ENCODE measurements at regions not wholly inside any gene's neighbourhood (a gene's known extent, or its start where the extent isn't known, plus 50 kb on each side); places are given as distances from the start of the nearest gene placed in this dataset.

DNA sequence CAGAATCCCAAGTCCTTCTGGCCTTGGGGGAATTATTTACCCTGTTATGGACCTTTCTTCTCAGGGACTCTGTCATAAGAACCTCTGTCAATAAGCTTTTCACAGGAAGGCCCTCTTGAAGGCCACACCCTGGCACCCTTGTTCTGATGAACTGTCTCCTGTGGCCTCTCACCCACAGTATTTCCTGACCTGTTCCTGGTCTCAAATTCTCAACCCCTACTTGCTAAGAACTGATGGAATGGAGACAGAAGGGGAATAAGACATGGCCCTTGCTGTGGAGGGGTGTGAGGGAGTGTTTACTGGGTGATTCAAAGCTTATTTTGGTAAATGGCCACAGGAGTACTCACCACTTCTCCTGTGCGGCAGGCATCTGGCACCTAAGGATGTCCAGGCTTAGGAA, 1082.9 kb downstream of the BCL11B start:
- H3K27ac ChIP-seq = no peak overlapping the region
- TF ChIP-seq, protein P1, sequence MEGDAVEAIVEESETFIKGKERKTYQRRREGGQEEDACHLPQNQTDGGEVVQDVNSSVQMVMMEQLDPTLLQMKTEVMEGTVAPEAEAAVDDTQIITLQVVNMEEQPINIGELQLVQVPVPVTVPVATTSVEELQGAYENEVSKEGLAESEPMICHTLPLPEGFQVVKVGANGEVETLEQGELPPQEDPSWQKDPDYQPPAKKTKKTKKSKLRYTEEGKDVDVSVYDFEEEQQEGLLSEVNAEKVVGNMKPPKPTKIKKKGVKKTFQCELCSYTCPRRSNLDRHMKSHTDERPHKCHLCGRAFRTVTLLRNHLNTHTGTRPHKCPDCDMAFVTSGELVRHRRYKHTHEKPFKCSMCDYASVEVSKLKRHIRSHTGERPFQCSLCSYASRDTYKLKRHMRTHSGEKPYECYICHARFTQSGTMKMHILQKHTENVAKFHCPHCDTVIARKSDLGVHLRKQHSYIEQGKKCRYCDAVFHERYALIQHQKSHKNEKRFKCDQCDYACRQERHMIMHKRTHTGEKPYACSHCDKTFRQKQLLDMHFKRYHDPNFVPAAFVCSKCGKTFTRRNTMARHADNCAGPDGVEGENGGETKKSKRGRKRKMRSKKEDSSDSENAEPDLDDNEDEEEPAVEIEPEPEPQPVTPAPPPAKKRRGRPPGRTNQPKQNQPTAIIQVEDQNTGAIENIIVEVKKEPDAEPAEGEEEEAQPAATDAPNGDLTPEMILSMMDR (conservative IDR thresholded peaks at IDR 0.05) = no peak

DNA sequence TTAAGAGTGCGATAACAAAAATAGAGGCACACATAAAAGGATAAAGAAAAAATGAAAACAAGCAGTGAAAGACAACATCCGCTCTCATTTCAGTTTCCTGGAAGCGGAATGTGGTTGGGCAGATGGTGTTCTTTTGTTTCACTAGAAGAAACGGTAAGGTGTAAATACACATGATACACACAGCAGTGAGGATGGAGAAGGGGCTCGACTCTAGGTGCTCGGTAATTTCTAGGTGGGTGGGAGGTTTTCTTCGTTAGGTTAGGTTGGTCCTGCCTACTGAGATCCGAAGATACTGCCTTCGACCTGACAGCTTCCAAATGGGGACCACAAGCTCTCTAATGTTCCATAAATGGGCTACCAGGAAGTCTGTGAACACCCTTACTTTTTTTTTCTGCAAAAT, 1082.5 kb downstream of the BCL11B start:
- TF ChIP-seq, protein P1 (conservative IDR thresholded peaks at IDR 0.05) = no peak
- H3K27ac ChIP-seq = no peak overlapping the region

DNA sequence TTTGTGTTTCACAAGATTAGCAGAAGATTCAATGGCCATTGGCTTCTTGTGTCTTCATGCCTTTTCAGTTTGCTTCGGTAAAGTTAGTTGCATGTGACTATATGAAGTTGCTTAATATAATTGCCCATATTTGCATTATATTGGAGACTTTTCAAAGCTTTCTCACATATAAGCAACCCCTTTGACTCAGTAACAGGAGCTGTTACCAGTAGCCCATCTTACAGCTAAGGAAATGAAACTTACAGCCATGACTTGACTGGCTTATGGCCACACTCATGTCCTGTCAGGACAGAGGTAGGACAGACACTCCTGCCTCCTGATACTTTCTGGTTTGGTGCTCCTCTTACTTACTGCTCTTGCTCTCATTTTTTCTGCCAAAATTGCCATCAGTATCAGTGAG, 1082.1 kb downstream of the BCL11B start:
- H3K27ac ChIP-seq = no peak overlapping the region
- TF ChIP-seq, protein P1 (conservative IDR thresholded peaks at IDR 0.05) = no peak

DNA sequence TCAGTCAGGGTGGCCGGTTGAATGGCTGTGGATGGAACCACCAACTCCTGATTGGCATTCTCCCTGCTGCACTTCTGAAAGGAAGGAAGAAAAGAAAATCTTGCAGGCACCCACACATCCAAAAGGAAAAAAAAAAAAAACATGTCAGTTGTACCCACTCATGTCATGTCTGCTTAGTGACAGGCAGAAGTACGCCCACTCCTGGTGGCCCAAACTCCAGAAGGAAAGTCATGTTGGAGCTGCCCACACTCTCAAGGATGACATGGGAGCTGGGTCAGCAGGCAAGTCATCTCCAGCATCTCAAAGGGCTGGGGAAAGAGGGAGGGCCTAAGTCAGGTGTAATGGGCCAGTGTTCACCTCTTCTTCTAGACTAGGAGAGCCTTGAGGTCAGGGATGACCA, 1079.1 kb downstream of the BCL11B start:
- no peak overlapping the region for H3K27ac ChIP-seq
- TF ChIP-seq, protein P1 (conservative IDR thresholded peaks at IDR 0.05) = no peak

DNA sequence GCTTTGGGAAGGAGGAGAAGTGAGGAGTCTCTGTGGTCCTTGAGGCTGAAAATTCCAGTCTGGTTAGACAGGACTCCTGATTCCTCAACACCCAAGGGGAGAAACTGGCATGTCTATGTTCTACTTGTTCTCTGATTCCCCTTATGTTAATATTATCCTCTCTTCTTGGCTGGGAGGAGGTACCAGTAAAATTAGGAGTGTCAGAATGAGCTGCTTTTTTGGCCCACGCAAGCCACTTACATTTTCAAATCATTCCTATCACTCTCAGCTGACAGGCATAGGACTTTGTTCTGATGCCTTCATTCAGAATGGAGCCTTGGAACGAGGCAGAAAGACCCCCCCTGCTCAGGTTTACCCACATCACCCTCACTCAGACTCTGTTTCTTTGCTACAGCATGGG, 1077.2 kb downstream of the BCL11B start:
- no peak overlapping the region for H3K27ac ChIP-seq
- TF ChIP-seq, protein P1 (conservative IDR thresholded peaks at IDR 0.05) = no peak

DNA sequence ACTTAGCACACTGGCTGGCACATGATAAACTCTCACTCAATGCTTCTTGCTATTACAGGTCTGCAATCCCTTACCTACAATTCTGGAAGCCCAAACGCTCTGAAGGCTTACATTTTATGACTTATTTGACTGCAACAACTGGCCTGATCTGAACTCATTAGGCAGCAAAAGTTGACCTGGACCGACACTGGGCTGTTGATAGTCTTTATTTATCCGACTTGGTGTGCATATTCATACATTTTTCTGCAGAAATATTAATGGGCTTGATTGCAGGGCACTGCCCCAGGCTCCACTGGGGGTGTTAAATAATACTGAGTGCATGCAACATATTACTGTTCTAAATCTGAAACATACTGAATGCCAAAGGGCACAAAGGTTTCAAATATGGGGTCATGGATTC, 1076.7 kb downstream of the BCL11B start:
- TF ChIP-seq, protein P1 (conservative IDR thresholded peaks at IDR 0.05) = no peak
- H3K27ac ChIP-seq = no peak overlapping the region

DNA sequence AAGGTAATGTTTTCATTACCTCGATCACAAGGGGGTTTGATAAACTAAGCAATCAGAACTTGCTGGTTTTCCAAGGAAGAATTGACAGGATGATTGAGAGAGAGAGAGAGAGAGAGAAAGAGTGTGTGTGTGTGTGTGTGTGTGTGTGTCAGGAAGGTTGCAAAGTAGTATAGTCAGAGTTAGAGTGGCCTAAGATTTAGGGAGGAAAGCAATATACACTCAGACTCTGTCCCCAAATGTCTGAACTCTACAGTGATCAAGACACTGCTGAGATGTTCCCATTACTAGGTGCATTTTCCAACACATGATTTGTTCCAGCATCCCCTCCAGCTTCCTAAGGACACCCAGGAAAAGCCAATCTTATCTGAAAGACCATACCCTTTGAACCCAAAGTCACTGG, 1074.1 kb downstream of the BCL11B start:
- TF ChIP-seq, protein P1 (conservative IDR thresholded peaks at IDR 0.05) = no peak

DNA sequence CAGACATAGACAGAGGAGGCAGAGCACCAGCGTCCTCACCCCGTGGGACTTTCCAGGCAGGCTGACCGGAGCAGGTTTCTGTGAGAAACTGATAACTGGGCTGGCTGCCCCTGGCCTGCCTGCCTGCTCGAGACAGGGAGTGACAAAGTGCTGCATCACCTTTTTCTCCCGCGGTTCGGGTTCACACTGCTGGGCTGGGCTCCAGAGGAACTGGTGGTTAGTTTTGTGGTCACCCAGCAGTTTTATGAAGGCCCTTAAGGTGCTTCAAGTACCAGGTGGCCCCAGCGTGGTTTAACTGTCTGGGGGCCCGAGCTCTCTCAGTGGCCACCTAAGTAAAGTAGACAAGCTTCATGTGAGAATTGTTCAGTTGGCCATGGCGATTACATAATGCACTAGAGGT, 1073.6 kb downstream of the BCL11B start:
- TF ChIP-seq, protein P1 (conservative IDR thresholded peaks at IDR 0.05) = no peak
- no peak overlapping the region for H3K27ac ChIP-seq

More for the DNA sequence above, 1074.1 kb downstream of the BCL11B start:
- no peak overlapping the region for H3K27ac ChIP-seq
